ENCODE measurements at regions not wholly inside any gene's neighbourhood (a gene's known extent, or its start where the extent isn't known, plus 50 kb on each side); places are given as distances from the start of the nearest gene placed in this dataset.

GRCh38 chr3:82011336-82011735 is 249.9 kb upstream of the GBE1 start:
- no peak for DNase-seq (ENCODE audit: low read depth)
- TF ChIP-seq CTCF (IDR thresholded peaks at IDR 0.05; ENCODE audit: insufficient read depth, low read length, severe bottlenecking) = no peak
- no peak overlapping the region for H3K4me3 ChIP-seq (ENCODE audit: low read depth, low read length)
- FAIRE-seq = no peak
- H3K27me3 ChIP-seq (ENCODE audit: control insufficient read depth, insufficient read depth, low read length) = no peaks in the 10 kb centered on the region
- no peaks in the 10 kb centered on the region for H3K36me3 ChIP-seq (ENCODE audit: control insufficient read depth, insufficient read depth, low read length)

GRCh38 chr3:82005266-82005665 is 243.8 kb upstream of the GBE1 start:
- no peak for FAIRE-seq
- Histone ChIP-seq H3K36me3 (ENCODE audit: control insufficient read depth, insufficient read depth, low read length) (no peaks in the 10 kb centered on the region), H3K4me3 (ENCODE audit: low read depth, low read length) (no peak overlapping the region), H3K27me3 (ENCODE audit: control insufficient read depth, insufficient read depth, low read length) (no peaks in the 10 kb centered on the region)
- TF ChIP-seq CTCF (IDR thresholded peaks at IDR 0.05; ENCODE audit: insufficient read depth, low read length, severe bottlenecking) = no peak
- DNase-seq (ENCODE audit: low read depth) = no peak

- no peak overlapping the region for H3K4me3 ChIP-seq (ENCODE audit: low read depth, low read length)
- no peaks in the 10 kb centered on the region for H3K27me3 ChIP-seq (ENCODE audit: control insufficient read depth, insufficient read depth, low read length)
- no peaks in the 10 kb centered on the region for H3K36me3 ChIP-seq (ENCODE audit: control insufficient read depth, insufficient read depth, low read length)
- TF ChIP-seq CTCF (IDR thresholded peaks at IDR 0.05; ENCODE audit: insufficient read depth, low read length, severe bottlenecking) = no peak
- DNase-seq (ENCODE audit: low read depth) (no peak), FAIRE-seq (no peak)
These were observed 242.8 kb upstream of the GBE1 start for GRCh38 chr3:82004266-82004665.

- Histone ChIP-seq H3K27me3 (ENCODE audit: control insufficient read depth, insufficient read depth, low read length) (no peaks in the 10 kb centered on the region), H3K36me3 (ENCODE audit: control insufficient read depth, insufficient read depth, low read length) (no peaks in the 10 kb centered on the region), H3K4me3 (ENCODE audit: low read depth, low read length) (no peak overlapping the region)
- DNase-seq (ENCODE audit: low read depth) (no peak), FAIRE-seq (no peak)
- TF ChIP-seq CTCF (IDR thresholded peaks at IDR 0.05; ENCODE audit: insufficient read depth, low read length, severe bottlenecking) = no peak
These were observed 241.7 kb upstream of the GBE1 start for GRCh38 chr3:82002986-82003642.

GRCh38 chr3:82002491-82002890 is 241.0 kb upstream of the GBE1 start:
- Histone ChIP-seq H3K27me3 (ENCODE audit: control insufficient read depth, insufficient read depth, low read length) (no peaks in the 10 kb centered on the region), H3K4me3 (ENCODE audit: low read depth, low read length) (no peak overlapping the region), H3K36me3 (ENCODE audit: control insufficient read depth, insufficient read depth, low read length) (no peaks in the 10 kb centered on the region)
- DNase-seq (ENCODE audit: low read depth) (peak; percentile 31), FAIRE-seq (no peak)
- TF ChIP-seq CTCF (IDR thresholded peaks at IDR 0.05; ENCODE audit: insufficient read depth, low read length, severe bottlenecking) = no peak

Data from bronchial epithelial cell (primary cell).